ENCODE measurements at regions not wholly inside any gene's neighbourhood (a gene's known extent, or its start where the extent isn't known, plus 50 kb on each side); places are given as distances from the start of the nearest gene placed in this dataset.
A peak's percentile ranks its signal among the peaks of the same experiment; 100 is the strongest.

DNA sequence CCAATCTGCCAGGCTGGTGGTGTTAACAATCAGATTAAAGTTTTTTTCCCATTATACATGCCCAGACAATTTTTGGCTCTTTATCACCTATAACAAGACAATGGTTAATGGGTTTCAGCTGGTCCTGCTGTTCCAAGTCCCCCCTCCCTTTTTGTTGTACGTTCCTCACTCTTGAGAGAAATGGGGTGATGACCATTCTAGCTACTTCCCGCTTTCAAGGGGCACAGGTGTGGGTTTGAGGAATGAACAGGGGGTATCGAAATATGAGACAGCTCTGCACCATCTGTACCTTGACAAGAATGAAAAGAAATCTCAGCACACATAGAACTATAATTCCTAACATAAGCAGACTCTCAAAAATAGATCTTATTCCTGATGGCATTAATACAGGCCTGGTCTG, 326.8 kb downstream of the PTPRU start:
- Histone ChIP-seq H3K4me1 (no peaks in the 10 kb centered on the region), H3K4me3 (no peak overlapping the region), H3K27me3 (no peaks in the 10 kb centered on the region), H3K9me3 (peaks cover 13 to 52% (median 27%) of the 10 kb centered on the region in 4 donors), H3K36me3 (no peaks in the 10 kb centered on the region), H3K27ac (no peak overlapping the region)
- DNase-seq (no peak), ATAC-seq (ENCODE audit: low FRiP score in 2 of 2) (no peak)
- TF ChIP-seq, protein P1, sequence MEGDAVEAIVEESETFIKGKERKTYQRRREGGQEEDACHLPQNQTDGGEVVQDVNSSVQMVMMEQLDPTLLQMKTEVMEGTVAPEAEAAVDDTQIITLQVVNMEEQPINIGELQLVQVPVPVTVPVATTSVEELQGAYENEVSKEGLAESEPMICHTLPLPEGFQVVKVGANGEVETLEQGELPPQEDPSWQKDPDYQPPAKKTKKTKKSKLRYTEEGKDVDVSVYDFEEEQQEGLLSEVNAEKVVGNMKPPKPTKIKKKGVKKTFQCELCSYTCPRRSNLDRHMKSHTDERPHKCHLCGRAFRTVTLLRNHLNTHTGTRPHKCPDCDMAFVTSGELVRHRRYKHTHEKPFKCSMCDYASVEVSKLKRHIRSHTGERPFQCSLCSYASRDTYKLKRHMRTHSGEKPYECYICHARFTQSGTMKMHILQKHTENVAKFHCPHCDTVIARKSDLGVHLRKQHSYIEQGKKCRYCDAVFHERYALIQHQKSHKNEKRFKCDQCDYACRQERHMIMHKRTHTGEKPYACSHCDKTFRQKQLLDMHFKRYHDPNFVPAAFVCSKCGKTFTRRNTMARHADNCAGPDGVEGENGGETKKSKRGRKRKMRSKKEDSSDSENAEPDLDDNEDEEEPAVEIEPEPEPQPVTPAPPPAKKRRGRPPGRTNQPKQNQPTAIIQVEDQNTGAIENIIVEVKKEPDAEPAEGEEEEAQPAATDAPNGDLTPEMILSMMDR (IDR thresholded peaks at IDR 0.05) = no peak
- TF ChIP-seq POLR2AphosphoS5 (IDR thresholded peaks at IDR 0.05) (no peak), POLR2A (IDR thresholded peaks at IDR 0.05) (no peak), EP300 (IDR thresholded peaks at IDR 0.05) (no peak)
- 72 to 76% methylated on average over 3 of the region's 3 CpGs for WGBS, 2 donors

DNA sequence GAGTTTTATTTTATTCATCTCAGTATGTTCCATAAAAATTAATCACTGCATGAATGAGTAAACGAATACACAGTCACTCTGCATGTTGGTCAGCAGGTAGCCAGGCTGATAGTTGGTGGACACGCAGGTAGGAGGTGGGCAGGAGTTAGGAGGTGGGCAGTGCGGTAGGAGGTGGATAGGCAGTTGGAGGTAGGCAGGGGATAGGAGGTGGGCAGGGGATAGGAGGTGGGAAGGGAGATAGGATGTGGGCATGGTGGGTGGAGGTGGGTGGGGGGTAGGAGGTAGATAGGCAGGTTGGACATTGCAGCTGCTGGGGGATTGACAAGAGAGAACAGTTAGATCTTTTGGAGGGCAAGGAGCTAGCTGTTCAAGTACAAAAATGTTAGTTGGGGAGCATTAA, 322.7 kb downstream of the PTPRU start:
- TF ChIP-seq POLR2AphosphoS5 (IDR thresholded peaks at IDR 0.05) (no peak), POLR2A (IDR thresholded peaks at IDR 0.05) (no peak), EP300 (IDR thresholded peaks at IDR 0.05) (no peak)
- TF ChIP-seq, protein P1 (IDR thresholded peaks at IDR 0.05) = no peak
- H3K27me3 ChIP-seq = no peaks in the 10 kb centered on the region
- WGBS, 2 donors = 75 to 87% methylated on average over 3 of the region's 3 CpGs
- ATAC-seq (ENCODE audit: low FRiP score in 2 of 2) = no peak
- H3K36me3 ChIP-seq = no peaks in the 10 kb centered on the region
- no peaks in the 10 kb centered on the region for H3K4me1 ChIP-seq
- peaks cover 0 to 17% (median 9%) of the 10 kb centered on the region in 4 donors for H3K9me3 ChIP-seq
- H3K27ac ChIP-seq = no peak overlapping the region
- no peak for DNase-seq
- H3K4me3 ChIP-seq = no peak overlapping the region

DNA sequence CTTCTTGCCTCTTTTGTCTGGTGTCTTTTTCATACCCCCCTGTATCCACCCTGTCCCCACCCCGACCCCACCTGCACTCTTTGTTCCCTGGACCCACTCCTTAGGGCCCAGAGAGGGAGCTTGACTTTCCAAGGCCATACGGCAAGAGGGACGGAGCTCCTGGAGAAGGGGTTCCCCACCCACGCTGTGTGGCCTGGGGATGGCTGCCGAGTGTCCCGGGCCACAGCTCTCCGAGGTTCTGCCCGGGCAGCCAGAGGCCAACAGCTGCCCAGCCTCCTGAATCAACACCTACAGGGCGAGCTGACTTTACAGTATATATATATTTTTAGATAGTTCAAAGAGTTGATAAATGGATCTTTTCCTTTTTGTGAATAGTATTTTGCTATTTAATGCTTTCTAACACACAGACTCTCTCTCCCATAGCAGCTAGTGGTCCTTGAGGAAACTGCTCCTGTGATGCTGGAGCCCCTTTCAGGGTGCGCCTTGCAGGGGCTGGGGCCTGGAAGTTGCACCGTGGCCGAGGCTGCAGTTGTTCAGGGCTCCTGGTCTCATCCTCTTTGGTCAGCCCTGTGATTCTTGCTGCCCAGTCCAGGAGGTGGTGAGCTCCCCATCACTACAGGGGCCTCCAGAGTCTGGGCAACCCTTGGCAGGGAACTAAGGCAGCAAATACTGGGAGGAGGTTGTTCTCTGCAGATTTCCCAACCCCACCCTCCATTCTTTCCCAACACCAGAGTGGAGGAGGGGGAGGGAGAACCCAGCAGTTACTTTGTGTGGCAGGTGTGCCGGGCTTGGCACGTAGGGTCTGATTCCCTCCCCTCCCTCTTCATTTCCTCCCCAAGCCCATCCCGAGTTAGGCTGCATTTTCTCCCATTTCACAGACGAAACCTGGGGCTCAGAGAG, 321.6 kb downstream of the PTPRU start:
- 68 to 75% methylated on average over 16 of the region's 16 CpGs for WGBS, 2 donors
- no peak for ATAC-seq (ENCODE audit: low FRiP score in 2 of 2)
- Histone ChIP-seq H3K27ac (no peak overlapping the region), H3K9me3 (peaks cover 0 to 7% (median 5%) of the 10 kb centered on the region in 4 donors), H3K27me3 (no peaks in the 10 kb centered on the region), H3K4me3 (no peak overlapping the region), H3K36me3 (no peaks in the 10 kb centered on the region), H3K4me1 (no peaks in the 10 kb centered on the region)
- no peak for TF ChIP-seq POLR2AphosphoS5 (IDR thresholded peaks at IDR 0.05)
- TF ChIP-seq, protein P1 (IDR thresholded peaks at IDR 0.05) = no peak
- TF ChIP-seq EP300 (IDR thresholded peaks at IDR 0.05) = no peak
- no peak for TF ChIP-seq POLR2A (IDR thresholded peaks at IDR 0.05)
- DNase-seq = no peak

DNA sequence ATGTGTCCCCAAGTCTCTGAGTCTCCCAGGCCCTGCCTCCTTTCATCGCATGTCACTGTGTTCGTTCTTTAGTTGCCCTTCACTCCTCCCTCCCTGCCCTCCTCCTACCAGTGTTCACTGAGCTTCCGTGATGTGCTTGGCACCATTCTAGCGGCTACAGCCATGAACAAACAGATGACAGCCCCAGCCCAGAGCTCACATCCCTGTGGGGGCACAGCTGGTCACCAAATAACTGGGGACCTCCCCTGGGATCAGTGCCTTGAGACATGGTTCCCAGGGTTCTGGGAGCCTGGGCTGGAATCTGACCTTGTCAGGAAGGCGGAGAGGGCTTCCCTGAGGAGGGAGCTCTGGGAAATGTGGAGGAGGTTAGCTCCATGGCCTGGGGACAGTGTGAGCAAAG, 320.7 kb downstream of the PTPRU start:
- no peaks in the 10 kb centered on the region for H3K9me3 ChIP-seq
- no peaks in the 10 kb centered on the region for H3K36me3 ChIP-seq
- no peak overlapping the region for H3K4me3 ChIP-seq
- no peaks in the 10 kb centered on the region for H3K4me1 ChIP-seq
- no peak for ATAC-seq (ENCODE audit: low FRiP score in 2 of 2)
- TF ChIP-seq, protein P1 (IDR thresholded peaks at IDR 0.05) = no peak
- TF ChIP-seq POLR2A (IDR thresholded peaks at IDR 0.05) (no peak), POLR2AphosphoS5 (IDR thresholded peaks at IDR 0.05) (no peak), EP300 (IDR thresholded peaks at IDR 0.05) (no peak)
- 82 to 84% methylated on average over 5 of the region's 5 CpGs for whole genome bisulfite sequencing, 2 donors
- H3K27ac ChIP-seq = no peak overlapping the region
- H3K27me3 ChIP-seq = no peaks in the 10 kb centered on the region
- no peak for DNase-seq

DNA sequence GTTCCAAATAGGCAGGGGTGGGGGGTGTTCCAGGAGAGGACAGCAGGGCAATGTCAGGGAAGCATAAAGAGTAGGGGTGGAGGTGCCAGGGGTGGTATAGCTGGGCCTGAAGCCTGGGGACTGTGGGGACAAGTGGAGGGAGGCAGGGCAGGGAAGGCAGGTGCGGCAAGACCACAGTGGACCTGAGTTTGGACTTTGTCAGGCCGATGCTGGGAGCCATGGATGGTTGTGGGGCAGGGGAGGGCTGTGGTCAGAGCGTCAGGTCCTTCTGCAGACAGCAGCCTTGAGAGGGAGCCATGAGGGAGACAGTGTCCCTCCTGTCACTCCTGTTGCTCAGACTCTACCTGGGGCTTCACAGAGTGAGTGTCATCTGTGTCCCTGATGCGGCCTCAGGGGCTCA, 320.3 kb downstream of the PTPRU start:
- no peaks in the 10 kb centered on the region for H3K36me3 ChIP-seq
- DNase-seq (no peak), ATAC-seq (ENCODE audit: low FRiP score in 2 of 2) (peak in 1 of 2 donors; percentile 20)
- H3K27me3 ChIP-seq = no peaks in the 10 kb centered on the region
- WGBS, 2 donors = 60 to 93% methylated on average over 4 of the region's 4 CpGs
- H3K9me3 ChIP-seq = no peaks in the 10 kb centered on the region
- H3K27ac ChIP-seq = no peak overlapping the region
- TF ChIP-seq, protein P1 (IDR thresholded peaks at IDR 0.05) = no peak
- TF ChIP-seq POLR2A (IDR thresholded peaks at IDR 0.05) (no peak), POLR2AphosphoS5 (IDR thresholded peaks at IDR 0.05) (no peak), EP300 (IDR thresholded peaks at IDR 0.05) (no peak)
- H3K4me1 ChIP-seq = no peaks in the 10 kb centered on the region
- H3K4me3 ChIP-seq = no peak overlapping the region

Data from upper lobe of left lung (tissue), 6 donors.